ENCODE measurements at regions not wholly inside any gene's neighbourhood (a gene's known extent, or its start where the extent isn't known, plus 50 kb on each side); places are given as distances from the start of the nearest gene placed in this dataset.
"Not testable (repeated sequence)": the region's sequence is repeated elsewhere in the genome, so short reads cannot be mapped to it uniquely, and the experiment has no call there.

DNA sequence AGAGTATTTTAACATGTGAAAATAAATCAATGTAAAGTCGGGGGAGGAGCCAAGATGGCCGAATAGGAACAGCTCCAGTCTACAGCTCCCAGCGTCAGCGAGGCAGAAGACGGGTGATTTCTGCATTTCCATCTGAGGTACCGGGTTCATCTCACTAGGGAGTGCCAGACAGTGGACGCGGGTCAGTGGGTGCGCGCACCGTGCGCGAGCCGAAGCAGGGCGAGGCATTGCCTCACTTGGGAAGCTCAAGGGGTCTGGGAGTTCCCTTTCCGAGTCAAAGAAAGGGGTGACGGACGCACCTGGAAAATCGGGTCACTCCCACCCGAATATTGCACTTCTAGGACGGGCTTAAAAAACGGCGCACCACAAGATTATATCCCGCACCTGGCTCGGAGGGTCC lies 208.4 kb upstream of the LRTM1 start:
- TF ChIP-seq, protein P1, sequence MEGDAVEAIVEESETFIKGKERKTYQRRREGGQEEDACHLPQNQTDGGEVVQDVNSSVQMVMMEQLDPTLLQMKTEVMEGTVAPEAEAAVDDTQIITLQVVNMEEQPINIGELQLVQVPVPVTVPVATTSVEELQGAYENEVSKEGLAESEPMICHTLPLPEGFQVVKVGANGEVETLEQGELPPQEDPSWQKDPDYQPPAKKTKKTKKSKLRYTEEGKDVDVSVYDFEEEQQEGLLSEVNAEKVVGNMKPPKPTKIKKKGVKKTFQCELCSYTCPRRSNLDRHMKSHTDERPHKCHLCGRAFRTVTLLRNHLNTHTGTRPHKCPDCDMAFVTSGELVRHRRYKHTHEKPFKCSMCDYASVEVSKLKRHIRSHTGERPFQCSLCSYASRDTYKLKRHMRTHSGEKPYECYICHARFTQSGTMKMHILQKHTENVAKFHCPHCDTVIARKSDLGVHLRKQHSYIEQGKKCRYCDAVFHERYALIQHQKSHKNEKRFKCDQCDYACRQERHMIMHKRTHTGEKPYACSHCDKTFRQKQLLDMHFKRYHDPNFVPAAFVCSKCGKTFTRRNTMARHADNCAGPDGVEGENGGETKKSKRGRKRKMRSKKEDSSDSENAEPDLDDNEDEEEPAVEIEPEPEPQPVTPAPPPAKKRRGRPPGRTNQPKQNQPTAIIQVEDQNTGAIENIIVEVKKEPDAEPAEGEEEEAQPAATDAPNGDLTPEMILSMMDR (IDR thresholded peaks at IDR 0.05; ENCODE audit: borderline replicate concordance, extremely low read depth, low read length, poor library complexity, severe bottlenecking), result not testable (repeated sequence)
- not testable (repeated sequence) for TF ChIP-seq EZH2 (IDR thresholded peaks at IDR 0.05; ENCODE audit: borderline replicate concordance, low read depth, low read length, severe bottlenecking)

All from DND-41 (cell line).